Immature natural killer cell (primary cell): ENCODE measurements at regions not wholly inside any gene's neighbourhood (a gene's known extent, or its start where the extent isn't known, plus 50 kb on each side); places are given as distances from the start of the nearest gene placed in this dataset.

ENCODE experiments used
- DNase-seq, 3 donors: peaks; one replicate each; pipeline ENCODE4 v3.0.0; 2022; ENCODE audit warnings: mixed read lengths in 1 of 3
- H3K27ac Mint-ChIP-seq, 6 donors: one replicate each; pipeline ENCODE4 v1.8.0; 2020; ENCODE audit warnings: mixed read lengths in 6 of 6, mild to moderate bottlenecking in 5 of 6, inconsistent platforms in 4 of 6, moderate library complexity in 3 of 6
- H3K27me3 Mint-ChIP-seq, 3 donors: one replicate each; pipeline ENCODE4 v1.8.0; 2020 to 2021; ENCODE audit warnings: low read depth in 3 of 3, mild to moderate bottlenecking in 3 of 3, mixed read lengths in 3 of 3, moderate library complexity in 3 of 3, inconsistent platforms in 1 of 3
- H3K36me3 Mint-ChIP-seq, 3 donors: one replicate each; pipeline ENCODE4 v1.8.0; 2020; ENCODE audit warnings: mixed read lengths in 3 of 3, inconsistent platforms in 2 of 3, mild to moderate bottlenecking in 2 of 3
- H3K4me1 Mint-ChIP-seq, 2 donors: one replicate each; pipeline ENCODE4 v1.8.0; 2020; ENCODE audit warnings: inconsistent platforms in 2 of 2, mild to moderate bottlenecking in 2 of 2, mixed read lengths in 2 of 2, moderate library complexity in 1 of 2
- H3K4me3 Mint-ChIP-seq, 5 donors: one replicate each; pipeline ENCODE4 v1.8.0; 2020; ENCODE audit warnings: mild to moderate bottlenecking in 5 of 5, mixed read lengths in 5 of 5, inconsistent platforms in 3 of 5, moderate library complexity in 3 of 5
- H3K9me3 Mint-ChIP-seq, 6 donors: one replicate each; pipeline ENCODE4 v1.8.0; 2020; ENCODE audit warnings: mild to moderate bottlenecking in 6 of 6, mixed read lengths in 6 of 6, inconsistent platforms in 4 of 6, moderate library complexity in 3 of 6

DNA sequence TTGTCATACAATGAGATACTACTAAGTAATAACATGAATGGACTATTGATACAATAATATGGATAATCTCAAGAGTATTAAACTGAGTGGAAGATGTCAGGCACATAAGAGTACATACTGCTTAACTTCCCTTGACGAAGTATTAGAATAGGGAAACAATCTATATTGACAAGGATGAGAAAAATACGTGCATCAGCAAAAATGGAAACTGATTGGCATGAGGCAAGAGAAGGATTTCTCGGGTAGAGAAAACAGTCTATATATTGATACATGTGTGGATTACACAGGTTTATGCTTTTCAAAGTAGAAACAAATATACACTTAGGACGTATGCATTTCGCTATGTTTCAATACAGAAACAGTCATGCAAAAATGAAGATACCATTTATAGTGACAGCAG, 57.4 kb downstream of the PRR20E start:
- no peaks in the 10 kb centered on the region for H3K4me1 Mint-ChIP-seq
- no peak overlapping the region for H3K27ac Mint-ChIP-seq
- peaks cover 0 to 2% (median 0%) of the 10 kb centered on the region in 3 donors for H3K27me3 Mint-ChIP-seq
- DNase-seq: no peak
- H3K36me3 Mint-ChIP-seq: no peaks in the 10 kb centered on the region
- H3K4me3 Mint-ChIP-seq: no peak overlapping the region
- peaks cover 13 to 53% (median 23%) of the 10 kb centered on the region in 6 donors for H3K9me3 Mint-ChIP-seq

DNA sequence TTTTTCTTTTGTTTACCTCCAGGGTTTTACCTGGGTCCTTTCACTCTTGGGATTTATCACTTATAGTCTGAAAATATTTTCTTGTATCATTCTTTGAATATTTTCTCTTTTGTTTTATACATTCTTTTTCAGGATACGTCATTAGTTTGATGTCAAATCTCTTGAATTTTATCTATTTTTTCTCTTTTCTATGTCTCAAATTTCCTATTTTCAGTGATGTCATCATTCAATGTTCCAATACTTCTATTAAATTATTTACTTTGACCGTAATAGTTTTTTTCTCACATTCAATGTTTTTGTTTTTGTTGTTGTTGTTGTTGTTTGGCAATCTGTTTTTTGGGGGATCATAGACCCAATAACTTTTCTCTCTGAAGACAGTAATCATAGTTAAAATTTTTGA, 83.5 kb downstream of the PRR20E start:
- H3K36me3 Mint-ChIP-seq: no peaks in the 10 kb centered on the region
- no peak overlapping the region for H3K27ac Mint-ChIP-seq
- H3K27me3 Mint-ChIP-seq: peaks cover 0 to 4% (median 0%) of the 10 kb centered on the region in 3 donors
- peaks cover 7 to 31% (median 23%) of the 10 kb centered on the region in 6 donors for H3K9me3 Mint-ChIP-seq
- no peaks in the 10 kb centered on the region for H3K4me1 Mint-ChIP-seq
- H3K4me3 Mint-ChIP-seq: no peak overlapping the region
- no peak for DNase-seq

DNA sequence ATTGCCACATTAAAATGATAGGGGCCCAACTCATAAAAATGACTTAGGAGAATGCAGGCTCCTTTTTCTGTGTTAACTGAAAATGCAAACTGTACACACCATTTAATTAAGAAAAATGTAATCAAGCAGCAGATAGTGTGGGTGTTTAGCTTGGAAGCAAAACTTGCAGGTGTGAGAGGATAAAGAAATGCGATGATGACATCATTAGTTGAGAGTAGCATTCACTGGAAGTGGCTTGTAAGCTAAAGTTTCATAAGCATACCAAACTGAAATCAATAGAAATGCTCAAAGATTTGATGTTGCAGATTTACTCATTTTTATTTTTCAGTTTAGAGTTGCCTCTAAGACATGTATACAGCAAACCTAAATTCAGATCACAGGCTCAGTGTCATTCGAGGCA, 86.6 kb downstream of the PRR20E start:
- no peak for DNase-seq
- peaks cover 15 to 43% (median 32%) of the 10 kb centered on the region in 6 donors for H3K9me3 Mint-ChIP-seq
- no peak overlapping the region for H3K4me3 Mint-ChIP-seq
- H3K36me3 Mint-ChIP-seq: no peaks in the 10 kb centered on the region
- no peaks in the 10 kb centered on the region for H3K4me1 Mint-ChIP-seq
- H3K27me3 Mint-ChIP-seq: peaks cover 0 to 6% (median 1%) of the 10 kb centered on the region in 3 donors
- no peak overlapping the region for H3K27ac Mint-ChIP-seq

DNA sequence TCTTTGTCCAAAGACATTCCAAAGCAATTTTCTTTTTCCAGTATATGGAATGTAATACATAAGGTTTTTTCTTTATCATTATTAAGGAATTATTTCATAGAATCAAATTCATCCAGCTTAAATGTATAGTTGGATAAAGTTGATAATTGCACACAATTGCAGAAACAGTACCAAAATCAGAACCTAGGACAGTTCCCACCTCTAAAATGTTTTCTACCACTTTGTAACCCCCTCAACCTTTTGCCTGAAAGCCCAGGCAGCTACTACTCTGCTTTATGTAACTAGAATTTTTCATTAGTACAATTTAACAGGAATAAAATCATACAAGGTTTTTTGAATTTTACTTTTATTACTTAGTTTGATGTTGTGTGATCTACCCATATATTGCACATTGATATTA, 98.0 kb downstream of the PRR20E start:
- no peaks in the 10 kb centered on the region for H3K4me1 Mint-ChIP-seq
- H3K36me3 Mint-ChIP-seq: peaks cover 0 to 4% (median 0%) of the 10 kb centered on the region in 3 donors
- no peak overlapping the region for H3K4me3 Mint-ChIP-seq
- DNase-seq: no peak
- no peak overlapping the region for H3K27ac Mint-ChIP-seq
- peaks cover 23 to 45% (median 28%) of the 10 kb centered on the region in 6 donors for H3K9me3 Mint-ChIP-seq
- H3K27me3 Mint-ChIP-seq: peaks cover 0 to 6% (median 2%) of the 10 kb centered on the region in 3 donors

DNA sequence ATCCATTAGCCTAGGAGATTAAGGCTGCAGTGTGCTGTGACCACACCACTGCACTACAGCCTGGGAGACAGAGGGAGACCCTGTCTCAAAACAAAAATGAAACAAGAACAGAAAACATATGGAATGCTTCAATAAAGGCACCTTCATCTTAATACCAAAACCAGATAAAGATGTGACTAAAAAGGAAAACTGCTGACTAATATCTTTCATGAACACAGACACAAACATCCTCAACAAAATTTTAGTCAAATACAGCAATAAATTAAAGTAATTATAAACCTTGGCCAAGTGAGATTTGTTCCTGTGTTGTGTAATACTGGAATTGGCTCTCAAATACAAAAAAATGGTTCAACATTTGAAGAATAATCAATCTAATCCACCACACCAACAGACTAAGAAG, 103.5 kb downstream of the PRR20E start:
- Mint-ChIP-seq H3K36me3 (peaks cover 0 to 4% (median 0%) of the 10 kb centered on the region in 3 donors), H3K9me3 (peaks cover 21 to 57% (median 37%) of the 10 kb centered on the region in 6 donors), H3K27me3 (peaks cover 0 to 5% (median 2%) of the 10 kb centered on the region in 3 donors), H3K4me1 (no peaks in the 10 kb centered on the region), H3K4me3 (no peak overlapping the region), H3K27ac (no peak overlapping the region)
- DNase-seq: no peak

DNA sequence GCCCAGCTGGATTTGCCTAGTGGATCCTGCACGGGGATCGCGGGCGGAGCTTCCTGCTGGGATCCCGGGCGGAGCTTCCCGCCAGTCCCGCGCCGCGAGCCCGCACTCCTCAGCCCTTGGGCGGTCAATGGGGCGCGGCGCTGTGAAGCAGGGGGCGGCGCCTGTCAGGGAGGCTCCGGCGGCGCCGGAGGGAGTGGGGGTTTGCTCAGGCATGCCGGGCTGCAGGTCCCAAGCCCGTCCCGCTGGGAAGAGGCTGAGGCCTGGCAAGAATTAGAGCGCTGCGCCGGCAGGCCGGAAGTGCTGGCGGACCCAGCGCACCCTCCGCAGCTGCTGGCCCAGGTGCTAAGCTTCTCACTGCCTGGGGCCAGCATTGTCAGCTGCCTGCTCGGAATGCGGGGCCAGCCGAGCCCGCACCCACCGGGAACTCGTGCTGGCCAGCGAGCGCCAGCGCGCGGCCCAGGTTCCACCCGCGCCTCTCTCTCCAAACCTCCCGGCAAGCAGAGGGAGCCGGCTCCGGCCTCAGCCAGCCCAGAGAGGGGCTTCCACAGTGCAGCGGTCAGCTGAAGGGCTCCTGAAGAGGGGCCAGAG, 119.6 kb downstream of the PRR20E start:
- Mint-ChIP-seq H3K4me1 (no peaks in the 10 kb centered on the region), H3K4me3 (no peak overlapping the region), H3K27me3 (no peaks in the 10 kb centered on the region), H3K36me3 (peaks cover 0 to 4% (median 0%) of the 10 kb centered on the region in 3 donors), H3K27ac (no peak overlapping the region), H3K9me3 (peaks cover 14 to 43% (median 19%) of the 10 kb centered on the region in 6 donors)
- no peak for DNase-seq

GRCh38 chr13:57302604-57303003, 135.6 kb downstream of the PRR20E start:
- Mint-ChIP-seq H3K36me3 (no peaks in the 10 kb centered on the region), H3K27me3 (no peaks in the 10 kb centered on the region), H3K4me3 (no peak overlapping the region), H3K9me3 (peaks cover 0 to 45% (median 17%) of the 10 kb centered on the region in 6 donors), H3K4me1 (no peaks in the 10 kb centered on the region), H3K27ac (no peak overlapping the region)
- no peak for DNase-seq

GRCh38 chr13:57311009-57311586, 144.1 kb downstream of the PRR20E start:
- H3K27ac Mint-ChIP-seq: no peak overlapping the region
- no peaks in the 10 kb centered on the region for H3K4me1 Mint-ChIP-seq
- H3K36me3 Mint-ChIP-seq: peaks cover 0 to 2% (median 0%) of the 10 kb centered on the region in 3 donors
- H3K4me3 Mint-ChIP-seq: no peak overlapping the region
- peaks cover 5 to 26% (median 18%) of the 10 kb centered on the region in 6 donors for H3K9me3 Mint-ChIP-seq
- no peaks in the 10 kb centered on the region for H3K27me3 Mint-ChIP-seq
- DNase-seq: no peak

DNA sequence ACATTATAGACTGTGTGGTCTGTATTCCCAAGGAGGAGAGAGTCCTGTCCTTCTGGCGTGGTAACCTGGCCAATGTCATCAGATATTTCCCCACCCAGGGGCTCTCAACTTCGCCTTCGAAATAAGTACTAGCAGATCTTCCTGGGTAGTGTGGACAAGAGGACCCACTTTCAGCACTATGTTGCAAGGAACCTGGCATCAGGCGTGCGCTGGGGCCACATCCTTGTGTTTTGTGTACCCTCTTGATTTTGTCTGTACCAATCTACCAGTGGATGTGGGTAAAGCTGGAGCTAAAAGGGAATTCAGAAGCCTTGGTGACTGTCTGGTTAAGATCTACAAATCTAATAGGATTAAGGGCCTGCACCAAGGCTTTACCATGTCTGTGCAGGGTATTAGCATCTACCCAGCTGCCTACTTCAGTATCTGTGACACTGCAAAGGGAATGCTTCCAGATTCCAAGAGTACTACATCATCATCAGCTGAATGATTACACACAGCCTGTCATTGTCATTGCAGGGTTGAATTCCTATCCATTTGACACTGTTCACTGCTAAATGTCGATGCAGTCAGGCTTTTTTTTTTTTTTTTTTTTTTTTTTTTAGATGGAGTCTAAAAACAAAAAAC, 148.0 kb downstream of the PRR20E start:
- Mint-ChIP-seq H3K9me3 (peaks cover 8 to 42% (median 28%) of the 10 kb centered on the region in 6 donors), H3K36me3 (no peaks in the 10 kb centered on the region), H3K27ac (no peak overlapping the region), H3K4me1 (no peaks in the 10 kb centered on the region), H3K4me3 (no peak overlapping the region), H3K27me3 (peaks cover 0 to 1% (median 0%) of the 10 kb centered on the region in 3 donors)
- DNase-seq: no peak

DNA sequence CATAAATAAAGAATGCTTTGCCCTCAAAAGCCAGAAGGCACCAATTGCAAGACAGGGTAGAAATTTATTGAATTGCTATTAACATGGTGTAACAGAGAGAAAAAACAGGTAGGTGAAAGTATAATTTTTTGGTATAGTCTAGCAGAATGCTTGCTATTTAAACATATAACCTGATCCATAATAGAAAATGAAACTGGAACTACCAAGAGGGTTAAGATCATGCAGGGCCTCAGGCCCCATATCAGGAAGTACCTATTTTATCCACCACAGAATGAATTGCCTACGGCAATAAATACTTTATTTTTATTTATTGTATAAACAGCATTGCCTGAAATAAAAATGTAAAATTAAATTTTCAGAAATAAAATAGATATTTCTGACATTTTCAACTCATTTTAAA, 159.5 kb downstream of the PRR20E start:
- Mint-ChIP-seq H3K4me1 (no peaks in the 10 kb centered on the region), H3K27me3 (peaks cover 0 to 5% (median 0%) of the 10 kb centered on the region in 3 donors), H3K27ac (no peak overlapping the region), H3K9me3 (peaks cover 3 to 29% (median 20%) of the 10 kb centered on the region in 6 donors), H3K4me3 (no peak overlapping the region), H3K36me3 (no peaks in the 10 kb centered on the region)
- DNase-seq: no peak

- Mint-ChIP-seq H3K36me3 (no peaks in the 10 kb centered on the region), H3K9me3 (peaks cover 3 to 19% (median 9%) of the 10 kb centered on the region in 6 donors), H3K4me3 (no peak overlapping the region), H3K27me3 (no peaks in the 10 kb centered on the region), H3K4me1 (no peaks in the 10 kb centered on the region), H3K27ac (no peak overlapping the region)
- DNase-seq: no peak
Measured at GRCh38 chr13:57340878-57341277, 173.9 kb downstream of the PRR20E start.

DNA sequence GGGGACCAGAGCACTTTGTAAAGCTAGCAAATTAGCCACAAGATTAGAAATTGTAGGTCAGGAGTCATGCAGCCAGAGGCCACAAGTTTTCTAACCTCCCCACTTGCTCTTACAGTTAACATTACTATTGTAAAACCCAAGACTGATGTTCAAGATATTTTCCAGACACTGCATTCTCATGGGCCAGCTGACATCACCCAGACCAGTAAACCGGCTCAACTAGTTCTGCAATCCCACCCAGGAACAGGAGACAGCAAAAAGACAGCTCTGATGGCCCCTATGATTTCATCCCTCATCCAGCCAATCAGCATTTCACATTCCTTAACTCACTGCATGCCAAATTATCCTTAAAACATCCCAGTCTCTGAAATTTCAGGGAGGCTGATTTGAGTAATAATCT, 178.5 kb downstream of the PRR20E start:
- DNase-seq: no peak
- H3K27ac Mint-ChIP-seq: no peak overlapping the region

DNA sequence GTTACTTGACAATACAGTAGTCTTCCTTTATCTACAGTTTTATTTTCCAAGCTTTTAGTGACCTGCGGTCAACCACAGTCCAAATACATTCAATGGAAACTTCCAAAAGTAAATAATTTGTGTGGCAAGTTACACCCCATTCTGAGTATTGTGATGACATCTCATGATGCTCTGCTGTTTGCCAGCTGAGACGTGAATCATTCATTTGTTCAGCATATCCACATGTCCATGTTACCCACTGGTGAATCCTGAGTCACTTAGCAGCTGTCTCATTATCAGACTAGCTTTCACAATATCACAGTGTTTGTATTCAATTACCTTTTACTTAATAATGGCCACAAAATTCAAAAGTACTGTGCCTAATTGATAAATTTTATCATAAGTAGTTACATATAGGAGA, 179.8 kb downstream of the PRR20E start:
- H3K36me3 Mint-ChIP-seq: peaks cover 0 to 4% (median 0%) of the 10 kb centered on the region in 3 donors
- H3K9me3 Mint-ChIP-seq: peaks cover 17 to 38% (median 26%) of the 10 kb centered on the region in 6 donors
- H3K27me3 Mint-ChIP-seq: peaks cover 0 to 1% (median 0%) of the 10 kb centered on the region in 3 donors
- H3K4me3 Mint-ChIP-seq: no peak overlapping the region
- H3K27ac Mint-ChIP-seq: no peak overlapping the region
- H3K4me1 Mint-ChIP-seq: no peaks in the 10 kb centered on the region
- no peak for DNase-seq

More for the DNA sequence above, 178.5 kb downstream of the PRR20E start:
- Mint-ChIP-seq H3K4me1 (no peaks in the 10 kb centered on the region), H3K9me3 (peaks cover 14 to 37% (median 22%) of the 10 kb centered on the region in 6 donors), H3K4me3 (no peak overlapping the region), H3K36me3 (peaks cover 0 to 4% (median 0%) of the 10 kb centered on the region in 3 donors), H3K27me3 (peaks cover 0 to 1% (median 0%) of the 10 kb centered on the region in 3 donors)

- DNase-seq: no peak
- Mint-ChIP-seq H3K36me3 (peaks cover 0 to 4% (median 0%) of the 10 kb centered on the region in 3 donors), H3K4me1 (no peaks in the 10 kb centered on the region), H3K27ac (no peak overlapping the region), H3K9me3 (peaks cover 9 to 44% (median 37%) of the 10 kb centered on the region in 6 donors), H3K27me3 (peaks cover 0 to 1% (median 0%) of the 10 kb centered on the region in 3 donors), H3K4me3 (no peak overlapping the region)
Measured at GRCh38 chr13:57352114-57352513, 185.1 kb downstream of the PRR20E start.
